ENCODE measurements at regions not wholly inside any gene's neighbourhood (a gene's known extent, or its start where the extent isn't known, plus 50 kb on each side); places are given as distances from the start of the nearest gene placed in this dataset.

DNA sequence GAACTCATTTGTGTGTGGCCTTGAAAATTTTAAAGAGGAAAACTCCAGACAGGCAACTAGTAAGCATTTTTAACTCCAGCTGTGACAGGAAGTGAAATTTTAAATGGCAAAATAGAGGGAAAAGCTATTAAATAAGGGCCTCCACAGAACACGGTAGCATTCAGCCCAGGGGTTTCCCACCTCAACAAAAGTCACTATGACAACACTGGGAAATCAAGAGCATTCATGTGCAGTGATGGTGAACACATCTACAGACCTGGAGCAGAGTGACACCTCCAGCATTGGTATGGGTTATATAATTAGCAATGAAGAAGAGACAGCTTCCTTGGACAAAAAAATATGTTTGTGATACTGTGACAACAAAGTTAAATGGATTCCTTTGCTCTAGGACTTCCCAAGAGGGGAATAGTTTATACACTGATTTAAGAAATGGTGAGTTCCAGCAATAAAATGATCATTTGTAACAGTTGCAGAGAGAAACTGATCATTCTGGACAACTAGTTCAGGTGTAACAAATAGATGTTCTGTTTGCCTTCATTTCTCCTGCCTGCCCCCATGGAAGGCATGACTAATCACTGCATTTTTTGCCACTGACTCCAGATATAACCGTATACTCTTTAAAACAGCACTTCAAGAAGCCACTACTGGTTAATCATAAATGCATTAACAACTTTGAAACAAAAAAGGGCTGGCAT, 93.3 kb upstream of the SLC44A1 start:
- DNase-seq = no peak

DNA sequence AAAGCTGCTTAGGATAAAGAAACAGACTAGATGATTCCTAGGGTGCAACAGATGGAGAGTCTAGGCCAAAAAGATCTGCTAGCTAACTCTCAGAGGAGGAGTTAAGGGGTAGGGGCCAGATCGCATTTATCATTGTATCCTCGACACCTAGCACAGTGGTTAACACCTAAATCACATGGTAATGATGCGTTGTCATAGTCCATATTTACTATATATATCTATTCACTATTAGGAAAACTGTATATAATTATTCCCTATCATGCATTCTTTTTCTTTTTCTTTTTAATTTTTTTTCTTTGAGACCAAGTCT, 92.8 kb upstream of the SLC44A1 start:
- DNase-seq = no peak

DNA sequence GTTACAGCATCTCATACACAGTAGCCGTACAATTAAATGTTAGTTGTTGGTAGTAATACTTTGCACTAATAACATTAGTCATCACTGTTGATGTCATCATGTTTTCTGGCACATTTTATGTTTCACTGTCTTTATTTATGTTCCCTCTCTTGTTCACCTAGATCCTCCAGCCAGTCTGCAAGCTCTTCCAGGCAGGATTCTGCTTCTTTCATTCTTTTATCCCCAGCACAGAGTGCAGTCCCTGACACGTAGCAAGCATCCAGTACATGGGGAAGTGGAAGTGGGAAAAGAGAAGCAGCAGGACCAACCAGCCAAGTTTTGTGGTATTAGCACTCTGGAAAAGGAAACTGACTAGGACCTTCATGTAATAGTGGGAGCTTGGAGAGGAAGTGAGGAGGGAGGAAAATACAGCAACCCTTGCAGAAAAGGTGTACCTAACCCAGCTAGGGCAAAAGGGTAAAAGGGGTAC, 89.7 kb upstream of the SLC44A1 start:
- DNase-seq = no peak

DNA sequence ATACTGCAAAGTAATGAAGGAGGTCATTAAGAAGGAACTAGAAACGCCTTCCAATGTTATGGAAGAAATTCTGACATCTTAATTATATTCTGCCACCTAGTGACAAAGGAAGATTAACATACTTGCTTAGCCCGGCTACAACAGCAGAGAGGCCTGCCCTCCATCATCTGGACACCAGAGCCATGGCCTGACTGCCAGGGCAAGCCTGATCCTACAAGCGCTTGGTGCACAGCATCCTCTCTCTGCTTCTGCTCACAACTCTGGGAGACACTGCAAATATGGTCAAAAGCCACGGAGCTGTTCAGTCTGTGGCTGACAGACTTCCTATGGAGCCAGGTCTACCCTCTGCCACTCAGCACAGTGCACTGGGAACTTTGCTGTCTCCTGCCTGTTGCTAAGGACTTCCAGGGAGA, 87.3 kb upstream of the SLC44A1 start:
- no peak for DNase-seq

DNA sequence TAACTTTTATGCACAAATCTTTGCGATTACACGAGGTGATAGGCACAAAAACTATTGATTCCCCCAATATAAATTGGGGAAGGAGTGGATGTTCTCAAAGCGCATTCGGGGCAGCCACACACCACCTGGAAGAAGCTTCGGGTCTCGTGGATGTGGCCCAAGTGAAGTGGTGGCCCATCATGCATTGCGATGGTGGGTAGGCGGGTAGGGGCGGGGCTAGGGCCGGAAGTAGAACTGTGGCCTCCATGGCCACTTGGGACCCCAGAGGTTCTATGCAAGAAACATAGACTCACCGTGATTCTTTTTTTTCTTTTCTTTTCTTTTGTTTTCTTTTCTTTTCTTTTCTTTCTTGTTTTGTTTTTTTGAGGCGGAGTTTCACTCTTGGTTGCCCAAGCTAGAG, 86.4 kb upstream of the SLC44A1 start:
- no peak for DNase-seq

DNA sequence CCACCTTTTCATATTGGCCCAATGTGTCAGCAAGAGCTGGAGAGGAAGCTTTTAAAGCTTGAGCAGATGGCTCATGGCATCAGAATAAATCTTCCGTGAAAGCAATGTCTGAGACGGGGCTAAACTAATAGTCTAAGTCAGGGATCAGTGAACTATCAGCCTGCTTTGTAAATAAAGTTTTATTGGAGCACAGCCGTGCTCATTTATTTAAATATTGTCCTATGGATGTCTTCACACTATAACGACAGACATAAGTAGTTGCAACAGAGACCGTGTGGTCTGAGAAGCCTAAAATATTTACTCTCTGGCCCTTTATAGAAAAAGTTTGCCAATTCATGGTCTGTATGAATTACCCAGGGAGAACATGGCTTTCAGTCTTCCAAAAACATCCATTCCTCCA, 85.6 kb upstream of the SLC44A1 start:
- DNase-seq = no peak

DNA sequence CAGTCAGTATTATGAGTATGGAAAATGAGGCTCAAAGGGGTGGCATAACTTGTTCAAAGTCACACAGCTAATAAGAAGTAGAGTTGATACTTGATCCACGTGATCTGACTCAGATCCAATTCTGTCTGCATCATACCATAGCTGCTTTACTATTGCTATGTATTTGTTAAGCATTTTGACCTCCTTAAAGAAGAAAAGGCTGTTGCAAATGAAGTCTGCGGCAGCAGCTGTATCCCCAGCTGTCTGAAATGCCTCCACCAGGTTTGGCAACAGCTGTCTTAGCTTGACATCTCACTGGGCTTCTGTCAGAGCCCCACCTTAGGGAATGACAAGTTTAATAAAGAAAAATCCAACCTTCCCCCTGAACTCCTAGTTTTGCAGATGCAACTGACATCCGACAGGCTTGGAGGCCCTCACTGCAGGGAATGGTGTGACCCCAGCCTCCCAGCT, 75.6 kb upstream of the SLC44A1 start:
- no peak for DNase-seq

DNA sequence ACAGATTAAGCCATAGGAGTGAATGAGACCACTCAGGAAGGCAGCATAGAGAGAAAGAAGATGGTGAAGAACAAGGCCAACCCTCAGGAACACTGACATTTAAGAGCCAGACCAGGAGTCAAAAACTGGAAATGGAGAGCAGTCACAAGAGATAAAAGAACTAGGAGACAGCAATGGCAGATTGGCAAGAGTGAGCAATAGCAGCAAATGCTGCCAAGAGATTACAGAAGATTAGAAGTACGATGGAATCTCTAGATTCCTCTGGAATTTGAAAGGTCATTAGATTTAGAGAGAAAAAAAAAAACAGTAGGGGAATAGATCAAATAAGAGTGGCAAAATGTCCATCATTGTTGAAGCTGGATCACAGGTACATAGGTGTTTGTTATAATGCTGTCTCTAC, 73.4 kb upstream of the SLC44A1 start:
- DNase-seq = no peak

DNA sequence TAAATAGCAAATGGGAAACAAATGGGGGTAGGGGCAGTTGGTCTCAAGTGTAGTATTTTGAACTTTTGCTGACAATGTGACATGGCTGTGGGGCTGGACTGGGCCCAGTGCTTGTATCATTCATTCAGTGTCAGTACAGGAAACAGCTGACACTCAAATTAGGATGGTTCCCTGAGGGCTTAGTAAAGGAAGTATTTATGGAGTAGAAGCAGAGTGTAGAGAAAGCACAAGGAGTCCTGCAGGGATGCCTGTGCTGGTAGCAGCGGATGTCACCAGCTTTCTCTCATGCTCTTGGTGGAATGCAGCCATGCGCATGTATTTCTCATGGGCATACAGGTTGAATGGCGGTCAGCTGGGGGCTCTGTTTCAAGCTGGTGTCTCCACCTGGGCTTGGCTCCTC, 72.9 kb upstream of the SLC44A1 start:
- no peak for DNase-seq

DNA sequence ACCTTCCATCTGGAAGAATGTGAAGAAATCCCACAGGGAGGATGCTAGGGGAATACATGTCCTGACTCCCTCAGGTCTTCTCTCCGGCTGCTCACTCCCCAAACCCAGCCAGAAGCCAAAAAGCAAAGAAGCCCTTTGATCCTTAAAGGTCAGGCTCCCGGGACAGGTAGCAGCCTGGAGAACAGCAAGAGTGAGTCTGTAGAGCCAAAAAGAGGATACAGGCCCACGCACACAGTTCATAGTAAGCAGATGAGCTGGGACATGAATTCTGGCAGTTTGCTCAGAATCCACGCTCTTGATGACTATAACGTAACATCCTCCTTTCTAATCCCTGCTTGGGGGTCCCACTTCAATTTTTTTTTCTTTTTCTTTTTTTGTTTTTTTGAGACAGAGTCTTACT, 72.0 kb upstream of the SLC44A1 start:
- DNase-seq = no peak

DNA sequence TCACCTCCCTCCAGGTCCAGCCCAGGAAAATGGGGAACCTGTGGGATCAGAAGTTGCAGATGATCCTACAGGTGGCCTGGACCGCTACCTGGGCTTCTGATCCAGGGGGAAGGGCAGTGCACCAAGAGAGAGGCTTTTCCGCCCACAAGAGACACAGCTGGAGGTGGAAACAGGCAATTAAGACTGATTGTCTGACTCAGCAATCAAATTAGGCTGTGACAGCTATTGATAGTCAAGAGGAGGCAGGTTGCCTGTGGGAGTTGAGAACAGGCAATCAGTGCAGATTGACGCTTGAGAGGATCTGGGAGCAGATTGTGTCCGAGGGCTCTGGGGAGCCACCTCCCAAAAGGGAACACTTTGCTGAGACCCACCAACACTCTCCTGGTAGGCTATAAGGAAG, 71.1 kb upstream of the SLC44A1 start:
- DNase-seq = no peak

DNA sequence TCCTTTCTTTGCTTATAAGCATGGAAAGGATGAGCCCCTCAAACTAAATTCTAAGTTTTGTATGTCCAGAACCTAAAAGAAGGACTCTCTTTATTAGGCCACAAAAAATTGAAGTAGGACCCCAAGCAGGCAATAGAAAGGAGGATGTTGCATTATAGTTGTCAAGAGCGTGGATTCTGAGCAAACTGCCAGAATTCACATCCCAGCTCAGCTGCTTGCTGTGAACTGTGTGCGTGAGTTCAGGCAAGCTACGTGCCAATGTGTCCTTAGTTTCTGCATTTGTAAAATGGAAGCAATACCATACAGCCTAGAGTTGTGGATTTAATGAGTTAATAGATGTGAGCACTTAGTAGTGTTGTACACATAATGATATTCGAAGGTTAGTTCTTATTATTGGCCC, 70.6 kb upstream of the SLC44A1 start:
- no peak for DNase-seq

DNA sequence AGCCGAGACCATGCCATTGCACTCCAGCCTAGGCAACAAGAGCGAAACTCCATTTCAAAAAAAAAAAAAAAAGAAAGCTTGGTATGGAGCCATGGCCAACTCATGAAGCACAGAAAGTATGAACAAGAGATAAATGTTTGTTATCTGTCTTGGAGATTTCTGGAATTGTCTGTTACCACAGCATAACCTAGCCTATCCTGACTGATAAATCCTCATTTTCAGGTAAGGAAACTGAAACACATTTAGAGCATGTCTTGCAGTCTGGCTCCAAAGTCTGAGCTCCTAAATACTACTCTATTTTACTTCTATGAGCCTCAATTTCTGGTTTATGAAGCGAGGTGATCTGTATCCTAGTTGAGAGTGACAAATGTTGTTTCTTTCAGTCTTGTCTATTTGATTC, 68.3 kb upstream of the SLC44A1 start:
- DNase-seq = no peak

DNA sequence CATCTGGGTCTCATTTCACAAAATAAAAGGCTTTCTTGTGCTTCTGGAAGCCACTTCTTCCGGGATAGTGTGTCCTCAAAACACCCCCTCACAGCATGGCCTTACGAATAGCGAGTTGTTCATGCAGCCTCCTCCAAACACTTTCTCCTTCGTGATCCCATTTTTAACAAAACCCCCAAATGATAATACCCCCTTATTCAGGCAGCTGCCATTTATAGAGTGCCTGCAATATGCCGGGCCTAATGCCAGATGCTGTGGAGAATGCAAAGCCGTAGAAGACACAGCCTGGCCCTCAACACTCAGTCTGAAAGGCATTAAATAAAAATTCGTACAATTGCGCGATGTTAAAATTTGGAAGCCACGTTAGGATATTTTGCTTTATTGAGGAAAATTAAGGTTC, 66.4 kb upstream of the SLC44A1 start:
- DNase-seq = no peak

DNA sequence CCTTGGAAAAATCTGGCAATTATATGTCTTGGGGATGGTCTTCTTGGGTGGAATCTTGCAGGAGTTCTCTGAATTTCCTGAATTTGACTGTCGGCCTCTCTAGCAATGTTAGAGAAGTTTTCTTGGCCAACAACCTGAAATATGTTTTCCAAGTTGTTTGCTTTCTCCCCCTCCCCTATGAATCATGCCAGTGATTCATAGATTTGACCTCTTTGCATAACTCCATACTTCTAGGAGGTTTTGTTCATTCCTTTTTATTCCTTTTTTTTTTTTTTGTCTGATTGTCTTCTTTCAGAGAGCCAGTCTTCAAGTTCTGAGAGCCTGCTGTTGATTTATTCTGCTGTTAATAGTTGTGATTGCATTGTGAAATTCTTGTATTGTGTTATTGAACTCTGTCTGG, 56.7 kb upstream of the SLC44A1 start:
- no peak for DNase-seq

DNA sequence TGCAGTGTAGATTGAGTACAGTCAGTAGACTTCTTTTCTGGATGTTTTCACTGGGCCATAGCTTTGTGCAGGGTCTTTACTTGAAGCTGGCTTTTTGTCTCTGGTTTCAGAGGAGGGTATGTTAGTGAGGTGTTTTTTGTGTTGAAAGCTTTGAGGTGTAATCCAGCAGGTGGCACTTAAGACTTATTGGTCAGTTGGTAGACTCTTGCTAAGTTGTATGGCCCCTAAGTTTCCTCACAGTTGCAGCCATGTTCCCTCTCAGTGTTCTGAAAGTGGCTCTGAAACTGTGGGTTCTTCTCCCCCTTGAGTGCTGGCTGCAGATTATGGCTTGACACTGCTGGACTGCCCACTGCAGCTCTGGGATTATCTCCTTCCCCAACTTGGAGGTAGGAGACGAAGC, 55.7 kb upstream of the SLC44A1 start:
- no peak for DNase-seq

DNA sequence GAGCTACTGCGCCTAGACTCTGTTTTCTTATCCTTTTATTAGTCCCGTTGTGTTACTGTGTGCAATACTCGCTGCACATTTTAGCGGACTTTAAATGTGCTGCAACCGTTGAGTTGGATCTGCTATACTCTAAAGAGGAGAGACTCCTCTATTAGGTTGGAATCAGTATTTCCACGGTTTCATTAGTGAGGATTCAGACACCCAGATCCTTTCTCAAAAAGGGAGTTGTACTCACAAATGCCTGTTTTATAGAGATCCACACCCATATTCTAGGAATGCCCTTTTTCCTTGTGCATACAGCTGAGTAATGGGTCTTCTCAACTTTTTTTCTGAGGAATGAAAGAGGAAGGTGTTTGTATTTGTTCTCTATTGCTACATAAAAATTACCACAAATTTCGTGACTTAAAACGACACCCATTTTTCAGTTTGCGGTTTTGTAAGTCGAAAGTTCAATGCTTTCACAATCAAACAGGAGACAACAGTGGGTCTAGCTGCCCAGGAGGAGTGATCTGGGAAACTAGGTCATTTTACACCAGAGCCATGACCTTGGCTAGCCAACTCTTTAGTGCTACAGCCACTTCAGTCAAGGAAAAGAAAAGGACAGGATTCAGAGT, 52.8 kb upstream of the SLC44A1 start:
- DNase-seq = no peak

DNA sequence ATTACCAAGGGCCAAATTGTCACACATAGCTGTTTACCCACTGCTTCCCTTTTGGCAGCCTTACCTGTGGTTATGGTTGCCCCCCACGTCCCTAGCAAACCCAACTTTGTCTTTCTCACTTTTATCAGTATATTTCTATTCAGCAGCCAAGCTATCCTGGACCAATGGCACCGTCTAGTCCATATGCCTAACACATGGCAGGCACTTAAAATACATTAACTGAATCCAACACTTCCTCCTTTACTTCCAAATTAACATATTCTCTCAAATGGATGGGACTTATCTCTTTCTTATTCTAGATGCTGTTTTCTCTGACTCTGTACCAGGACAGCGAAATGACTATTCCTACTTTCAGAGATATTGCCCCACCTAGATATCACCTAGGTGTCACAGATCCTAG, 50.9 kb upstream of the SLC44A1 start:
- DNase-seq = no peak

DNA sequence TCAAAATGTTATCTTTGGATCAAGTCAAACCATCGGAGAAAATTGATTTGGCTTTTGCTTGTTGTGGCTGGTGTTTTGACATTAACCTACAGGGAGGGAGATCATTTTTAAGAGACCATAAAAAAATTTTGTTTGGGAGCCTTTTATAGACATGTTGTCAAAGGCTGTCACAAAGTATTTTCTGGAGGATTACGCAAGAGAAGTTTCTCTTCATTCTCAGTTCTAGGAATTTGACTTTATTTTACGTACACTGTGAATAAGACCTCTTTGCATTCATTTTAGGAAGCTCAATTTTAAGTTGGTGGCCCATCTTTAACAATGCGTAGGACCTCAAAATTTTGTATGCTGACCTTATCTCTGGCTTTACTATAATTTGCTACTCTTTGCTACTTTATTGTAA, 50.2 kb upstream of the SLC44A1 start:
- no peak for DNase-seq

Measured in cortex of kidney (tissue), 1 donor.